GM12892 (cell line): ENCODE measurements at regions not wholly inside any gene's neighbourhood (a gene's known extent, or its start where the extent isn't known, plus 50 kb on each side); places are given as distances from the start of the nearest gene placed in this dataset.

ENCODE experiments used
- DNase-seq: peaks from one replicate; pipeline ENCODE4 v3.0.0; 2011; ENCODE audit not compliant: insufficient read length
- FAIRE-seq: peaks from 2 replicates; lab custom pipeline; 2011; peaks lifted over from hg19 to GRCh38; lab: Jason Lieb, UNC
- POLR2A ChIP-seq: IDR thresholded peaks from 2 replicates; pipeline ENCODE4 v1.6.1; 2011; ENCODE audit warnings: low read depth, low read length, control low read depth
- POLR2AphosphoS5 ChIP-seq: IDR thresholded peaks from 2 replicates; pipeline ENCODE4 v1.6.1; 2011; ENCODE audit warnings: low read depth, low read length, control low read depth
- TAF1 ChIP-seq: IDR thresholded peaks from 2 replicates; pipeline ENCODE4 v1.6.1; 2011; ENCODE audit warnings: low read depth, mild to moderate bottlenecking, control low read depth, low read length, borderline replicate concordance

DNA sequence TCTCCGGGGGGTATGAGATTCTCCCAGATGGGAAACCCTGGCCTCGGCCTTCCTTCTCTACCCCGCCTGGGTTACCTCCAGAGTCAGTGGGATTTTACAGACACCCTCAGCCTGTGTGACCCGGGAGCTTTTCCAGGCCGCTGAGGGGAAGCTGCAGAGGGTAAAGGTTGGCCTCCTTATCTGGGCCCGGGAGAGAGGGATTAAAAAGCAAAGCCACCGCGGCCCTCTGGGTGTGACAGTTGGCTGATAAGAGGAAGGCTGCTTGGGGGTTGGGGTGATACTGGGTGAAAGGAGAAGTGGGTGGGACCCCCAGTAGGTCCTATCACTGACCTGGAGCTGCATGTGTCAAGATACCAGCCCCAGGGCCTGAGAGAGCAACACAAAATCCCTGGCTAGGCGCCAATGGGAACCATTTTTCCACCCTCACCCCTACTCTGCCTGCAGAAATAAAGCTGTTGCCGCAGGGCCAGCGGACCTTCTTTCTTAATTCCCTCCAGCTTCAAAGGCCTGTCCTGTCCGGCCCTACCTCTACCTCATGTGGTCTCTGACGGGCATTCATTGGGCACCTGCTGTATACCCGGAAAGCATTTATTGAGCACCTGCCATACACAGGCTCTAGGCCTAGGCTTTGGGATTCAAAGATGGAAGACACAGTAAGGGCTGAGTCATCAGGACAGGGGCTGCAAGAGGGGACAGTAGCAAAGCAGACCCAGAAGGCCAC, 77.6 kb upstream of the GSE1 start:
- no peak for FAIRE-seq
- no peak for DNase-seq
- TF ChIP-seq POLR2A (no peak), TAF1 (no peak), POLR2AphosphoS5 (no peak)

DNA sequence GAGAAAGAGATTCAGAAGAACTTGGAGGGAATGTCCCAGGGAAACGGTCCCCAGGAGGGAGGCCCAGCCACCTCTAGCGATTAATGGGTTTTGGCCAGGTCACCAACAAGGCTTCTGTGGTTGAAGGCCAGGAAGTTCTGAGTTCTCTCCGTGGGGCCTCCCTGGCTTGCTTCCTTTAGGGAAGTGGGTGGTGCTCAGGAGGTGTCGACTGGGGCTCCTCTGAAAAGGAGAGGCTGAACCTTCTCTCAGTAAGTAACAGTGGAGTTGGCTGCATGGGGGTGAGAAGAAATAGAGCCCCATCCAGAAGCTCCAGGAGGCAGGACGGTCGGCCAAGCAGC, 77.1 kb upstream of the GSE1 start:
- FAIRE-seq, result no peak
- DNase-seq, result no peak
- no peak for TF ChIP-seq POLR2A
- no peak for TF ChIP-seq POLR2AphosphoS5
- no peak for TF ChIP-seq TAF1

DNA sequence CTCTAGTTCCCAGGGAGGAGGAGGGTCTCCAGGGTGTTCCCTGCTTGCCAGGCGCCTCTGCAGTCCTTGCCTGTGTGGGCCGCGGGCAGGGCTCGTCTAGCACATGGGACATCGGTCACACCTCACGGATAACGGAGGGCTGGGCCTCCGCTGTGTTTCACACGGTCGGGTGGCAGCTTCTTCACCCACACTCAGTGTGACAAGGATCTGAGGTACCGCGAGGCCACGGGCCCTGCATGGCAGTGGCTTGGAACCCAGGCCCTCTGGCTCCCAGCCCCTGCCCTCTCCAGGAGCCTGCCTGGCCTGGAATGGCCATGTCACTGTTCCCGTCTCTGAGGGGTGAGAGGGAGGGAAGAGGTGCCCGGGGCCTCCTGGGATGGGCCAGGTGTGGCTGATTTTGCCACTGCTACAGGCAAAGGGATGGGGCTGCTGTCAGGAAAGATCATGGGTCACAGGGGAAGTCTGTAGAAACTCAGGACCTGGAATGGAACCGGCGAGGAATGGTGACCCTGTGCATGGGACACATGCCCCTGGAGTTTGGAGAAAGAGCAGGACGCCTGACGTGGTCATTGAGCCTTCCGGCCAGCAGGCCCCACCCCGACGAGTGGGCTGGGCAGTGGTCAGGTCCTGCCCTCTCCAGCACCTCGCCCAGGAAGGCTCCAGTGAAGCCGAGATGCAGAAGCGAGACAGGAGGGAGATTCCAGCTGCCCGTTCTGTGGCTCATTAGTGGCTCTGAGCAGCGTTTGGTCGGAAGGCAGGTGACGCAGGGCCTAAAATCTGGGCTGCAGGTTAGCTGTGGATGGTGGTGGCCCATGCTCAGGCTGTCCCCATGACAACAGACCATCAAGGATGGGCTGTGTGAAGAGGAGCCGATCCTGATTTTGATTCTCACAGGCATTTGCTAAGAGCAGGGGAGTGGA, 76.5 kb upstream of the GSE1 start:
- DNase-seq, result no peak
- no peak for FAIRE-seq
- TF ChIP-seq POLR2A (no peak), TAF1 (no peak), POLR2AphosphoS5 (no peak)

DNA sequence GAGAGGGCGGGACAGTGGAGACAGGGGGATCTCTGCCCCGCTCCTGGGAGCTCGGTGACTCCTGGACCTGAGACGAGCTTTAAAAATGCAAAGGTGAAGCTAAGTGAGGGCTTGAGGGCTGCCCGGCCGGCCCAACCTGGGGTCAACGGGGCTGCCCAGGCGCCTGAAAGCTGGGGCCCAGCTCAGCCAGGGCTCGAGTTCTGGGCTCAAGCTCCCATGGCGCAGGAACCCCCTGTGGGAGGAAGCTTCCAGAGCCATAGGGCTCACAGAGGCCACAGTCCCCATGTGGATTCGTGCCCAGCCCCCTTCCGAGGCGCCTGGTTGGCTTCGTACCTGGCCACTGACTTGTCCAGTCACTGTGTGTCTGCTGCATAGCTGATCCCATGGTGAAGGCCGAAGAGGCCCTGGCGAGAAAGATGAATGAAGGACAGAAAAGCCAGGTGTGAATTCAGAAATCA, 75.8 kb upstream of the GSE1 start:
- TF ChIP-seq TAF1 (no peak), POLR2AphosphoS5 (no peak), POLR2A (no peak)
- FAIRE-seq (no peak), DNase-seq (no peak)

DNA sequence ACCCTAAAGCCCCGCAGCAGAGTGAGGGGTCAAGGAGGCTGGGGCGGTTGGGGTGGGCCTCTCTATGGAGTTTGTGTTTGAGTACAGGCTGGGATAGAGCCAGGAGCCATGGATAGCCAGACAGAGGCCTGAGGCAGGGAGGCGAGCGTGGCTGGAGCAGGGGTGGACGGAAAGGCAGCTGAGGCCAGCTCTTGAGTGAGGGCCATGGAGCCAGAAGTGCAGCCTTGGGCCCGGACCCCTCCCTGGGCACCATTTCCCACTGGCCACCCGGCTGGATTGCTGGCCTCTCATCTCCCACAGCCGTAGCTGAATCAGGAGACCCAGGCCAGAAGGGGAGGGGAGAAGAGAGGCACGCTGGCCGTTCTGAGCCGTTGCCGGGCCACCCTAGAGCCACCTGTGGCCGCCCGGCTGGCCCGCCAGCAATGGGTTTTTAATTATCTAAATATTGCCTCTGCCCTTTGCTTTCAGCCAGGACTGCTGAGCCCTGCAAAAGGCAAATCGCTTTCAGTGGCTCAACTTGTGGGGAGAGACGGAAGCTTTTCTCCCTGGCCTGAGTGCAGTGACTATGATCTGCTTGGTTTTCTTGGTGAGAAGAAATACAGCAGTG, 75.2 kb upstream of the GSE1 start:
- no peak for FAIRE-seq
- DNase-seq, result no peak
- no peak for TF ChIP-seq TAF1
- no peak for TF ChIP-seq POLR2AphosphoS5
- TF ChIP-seq POLR2A, result no peak

DNA sequence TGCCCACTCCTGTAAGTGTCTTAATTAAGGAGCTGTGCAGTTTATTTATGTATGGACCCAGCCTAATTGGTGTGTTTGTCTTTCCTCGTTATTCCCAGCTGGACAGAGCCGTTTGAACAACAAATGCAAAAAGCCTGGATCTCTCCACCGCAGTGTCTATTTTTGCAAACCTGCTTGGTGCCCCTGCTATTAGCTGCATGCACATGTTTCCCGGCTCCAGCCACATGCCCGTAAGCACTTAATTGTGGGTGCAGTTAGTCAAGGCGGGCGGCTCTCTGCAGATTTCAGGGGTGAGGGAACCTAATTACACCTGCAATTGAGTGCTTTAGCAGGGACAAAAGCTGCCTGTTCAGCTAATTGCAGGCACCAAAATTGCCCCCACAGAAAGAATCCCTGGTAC, 74.0 kb upstream of the GSE1 start:
- no peak for TF ChIP-seq TAF1
- no peak for TF ChIP-seq POLR2A
- no peak for TF ChIP-seq POLR2AphosphoS5
- FAIRE-seq (no peak), DNase-seq (no peak)

DNA sequence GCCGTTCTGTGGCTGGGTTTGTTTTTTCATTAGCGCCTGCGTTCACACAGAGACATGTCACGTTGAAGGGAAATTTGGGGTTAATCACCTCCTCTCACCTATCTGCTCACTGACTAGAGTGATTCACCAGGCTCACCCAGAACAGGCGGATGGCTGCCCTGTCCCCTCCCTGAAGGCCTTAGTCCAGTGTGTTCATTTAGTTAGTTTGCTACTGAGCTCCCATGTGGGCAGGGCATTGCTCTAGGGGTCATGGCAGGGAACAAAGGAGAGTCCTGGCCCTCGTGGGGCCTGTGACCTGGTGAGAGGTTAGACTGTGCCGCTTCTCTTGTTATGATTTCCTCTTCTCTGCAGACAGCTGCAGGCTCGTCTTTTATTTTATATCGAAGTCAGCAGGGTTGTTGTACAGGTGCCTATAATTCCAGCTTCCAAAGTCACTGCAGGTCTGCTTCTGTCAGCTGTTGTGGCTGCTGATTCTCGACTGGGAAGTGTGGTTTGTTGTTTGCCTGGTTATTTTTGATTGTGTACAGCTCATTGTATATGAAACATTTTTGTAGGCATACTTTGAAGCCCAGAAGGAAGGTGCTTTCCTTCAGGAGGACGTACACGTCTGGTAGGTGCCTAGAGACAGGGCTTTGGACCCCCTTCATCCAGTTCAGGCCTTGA, 73.4 kb upstream of the GSE1 start:
- FAIRE-seq (no peak), DNase-seq (no peak)
- TF ChIP-seq POLR2A, result no peak
- TF ChIP-seq POLR2AphosphoS5, result no peak
- TF ChIP-seq TAF1, result no peak

DNA sequence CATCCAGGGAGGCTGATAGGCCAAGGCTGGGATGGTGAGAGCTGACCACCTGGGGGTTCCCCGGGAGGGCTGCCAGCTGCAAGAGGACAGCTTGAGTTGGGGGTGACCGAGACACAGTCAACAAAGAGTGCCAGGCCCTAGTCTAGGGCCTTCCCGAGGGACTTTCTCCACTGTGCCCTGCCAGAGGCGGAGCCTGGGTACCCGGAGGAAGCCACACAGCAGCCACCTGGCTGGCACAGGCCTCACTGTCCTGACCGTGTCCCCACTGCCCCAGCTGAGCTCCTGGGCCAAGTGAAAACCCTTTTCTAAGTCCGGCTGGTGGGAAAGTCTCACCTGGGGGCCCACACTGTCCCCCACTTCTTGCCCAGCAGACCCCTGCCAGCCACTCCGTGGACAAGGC, 71.9 kb upstream of the GSE1 start:
- DNase-seq, result no peak
- no peak for FAIRE-seq
- TF ChIP-seq POLR2A, result no peak
- no peak for TF ChIP-seq TAF1
- TF ChIP-seq POLR2AphosphoS5, result no peak

DNA sequence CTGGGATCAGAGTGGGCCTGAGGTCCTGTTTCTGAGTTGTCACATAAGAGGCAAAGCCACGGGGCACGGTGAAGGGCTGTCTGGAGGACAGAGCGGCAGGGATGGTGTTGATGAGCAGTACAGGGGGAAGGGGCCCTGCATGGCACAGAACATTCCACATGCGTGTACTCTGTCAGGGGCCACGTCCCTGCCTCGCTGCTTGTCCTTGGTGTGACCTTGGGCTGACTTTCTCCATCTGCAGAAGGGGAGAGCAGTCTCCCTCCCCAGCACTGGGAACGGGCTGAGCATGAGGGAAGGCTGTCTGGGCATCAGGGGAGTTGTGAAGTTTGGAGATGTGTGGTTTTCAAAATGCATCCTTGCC, 71.5 kb upstream of the GSE1 start:
- TF ChIP-seq TAF1, result no peak
- no peak for TF ChIP-seq POLR2AphosphoS5
- TF ChIP-seq POLR2A, result no peak
- DNase-seq (no peak), FAIRE-seq (no peak)

DNA sequence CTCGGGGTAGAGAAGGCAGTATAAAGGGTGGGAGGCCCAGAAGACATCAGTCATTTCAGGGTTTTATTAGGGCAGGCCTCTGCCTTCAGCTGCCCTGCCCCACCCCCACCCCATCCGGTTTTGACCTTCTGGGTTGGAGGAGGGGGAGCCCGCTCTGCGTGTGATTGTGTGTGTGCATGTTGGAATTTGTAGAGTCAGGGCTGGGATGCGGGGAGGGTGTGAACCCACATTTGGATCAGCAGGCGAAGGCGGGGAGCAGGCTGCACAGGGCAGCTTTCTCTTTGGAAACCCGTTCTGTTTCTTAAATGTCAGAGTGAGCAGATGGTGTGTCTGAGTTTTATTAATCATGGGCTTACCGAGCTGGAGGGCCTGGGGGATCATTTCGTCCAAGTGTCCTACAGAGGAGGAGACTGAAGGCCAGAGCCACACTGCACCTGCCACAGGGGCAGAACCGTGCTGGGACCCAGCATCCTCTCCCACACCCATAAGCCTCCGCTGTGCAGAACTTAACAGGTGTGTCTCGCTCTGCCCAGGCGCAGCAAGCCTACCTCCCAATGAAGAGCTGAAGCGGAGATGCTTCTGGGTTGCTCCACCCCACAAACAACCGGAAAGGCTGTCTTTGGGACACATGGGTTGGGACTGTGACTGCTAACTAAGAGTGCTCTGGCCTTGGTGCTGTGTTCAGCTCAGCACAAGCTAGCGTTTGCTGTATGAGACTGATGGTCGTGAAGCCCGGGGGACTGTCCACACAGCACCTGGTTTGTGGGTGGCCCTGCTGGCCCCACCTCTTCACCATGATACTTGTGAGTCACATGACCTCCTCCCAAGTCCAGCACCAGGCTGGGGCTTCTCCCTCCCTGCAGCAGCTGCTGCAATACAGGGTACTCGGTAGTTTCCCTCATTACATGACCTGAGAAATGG, 70.9 kb upstream of the GSE1 start:
- DNase-seq (no peak), FAIRE-seq (no peak)
- no peak for TF ChIP-seq POLR2A
- no peak for TF ChIP-seq POLR2AphosphoS5
- TF ChIP-seq TAF1, result no peak
